Neural progenitor cell (in vitro differentiated cells): ENCODE measurements at regions not wholly inside any gene's neighbourhood (a gene's known extent, or its start where the extent isn't known, plus 50 kb on each side); places are given as distances from the start of the nearest gene placed in this dataset.

Experiments
- EZH2 ChIP-seq: fragments of 200-600 bp; sonication (generic); IDR thresholded peaks from 2 replicates; pipeline ENCODE4 v1.6.1; 2017; ENCODE audit warnings: antibody characterized with exemption, mild to moderate bottlenecking, moderate library complexity
- TF ChIP-seq, protein P1 (sequence below): fragments of 200-600 bp; sonication (generic); IDR thresholded peaks from 2 replicates; pipeline ENCODE4 v1.5.1; 2017; ENCODE audit warnings: antibody characterized with exemption, mild to moderate bottlenecking

DNA sequence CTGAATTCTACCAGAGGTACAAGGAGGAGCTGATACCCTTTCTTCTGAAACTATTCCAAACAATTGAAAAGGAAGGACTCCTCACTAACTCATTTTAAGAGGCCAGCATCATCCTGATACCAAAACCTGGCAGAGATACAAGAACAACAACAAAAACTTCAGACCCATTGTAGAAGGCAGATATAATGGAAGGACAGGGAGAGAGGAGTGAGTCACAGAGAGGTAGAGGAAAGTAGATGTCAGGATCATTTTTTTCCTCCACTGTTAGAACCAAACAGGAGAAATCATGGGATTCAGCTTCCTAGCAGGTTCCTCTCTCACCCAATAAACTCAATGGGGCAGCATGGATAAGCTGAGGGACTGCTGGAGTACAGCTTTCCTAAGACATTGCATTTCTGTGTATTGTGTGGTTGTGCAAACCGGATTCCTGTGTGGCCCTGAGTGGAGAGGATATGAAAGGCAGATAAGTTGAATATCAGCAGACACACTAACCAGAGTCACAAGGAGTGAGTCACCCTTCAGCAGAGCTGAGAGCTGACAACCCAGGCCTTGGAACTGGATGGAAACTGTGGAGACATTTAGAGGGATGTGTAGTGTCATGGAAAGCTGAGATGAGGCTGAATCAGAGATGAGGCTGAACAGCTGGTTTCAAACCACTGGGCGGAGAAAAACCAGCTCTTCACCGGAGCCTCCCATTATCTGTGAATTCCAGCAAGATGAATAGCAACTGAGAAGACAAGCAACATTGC lies 60.9 kb upstream of the MMADHC start:
- TF ChIP-seq, protein P1, sequence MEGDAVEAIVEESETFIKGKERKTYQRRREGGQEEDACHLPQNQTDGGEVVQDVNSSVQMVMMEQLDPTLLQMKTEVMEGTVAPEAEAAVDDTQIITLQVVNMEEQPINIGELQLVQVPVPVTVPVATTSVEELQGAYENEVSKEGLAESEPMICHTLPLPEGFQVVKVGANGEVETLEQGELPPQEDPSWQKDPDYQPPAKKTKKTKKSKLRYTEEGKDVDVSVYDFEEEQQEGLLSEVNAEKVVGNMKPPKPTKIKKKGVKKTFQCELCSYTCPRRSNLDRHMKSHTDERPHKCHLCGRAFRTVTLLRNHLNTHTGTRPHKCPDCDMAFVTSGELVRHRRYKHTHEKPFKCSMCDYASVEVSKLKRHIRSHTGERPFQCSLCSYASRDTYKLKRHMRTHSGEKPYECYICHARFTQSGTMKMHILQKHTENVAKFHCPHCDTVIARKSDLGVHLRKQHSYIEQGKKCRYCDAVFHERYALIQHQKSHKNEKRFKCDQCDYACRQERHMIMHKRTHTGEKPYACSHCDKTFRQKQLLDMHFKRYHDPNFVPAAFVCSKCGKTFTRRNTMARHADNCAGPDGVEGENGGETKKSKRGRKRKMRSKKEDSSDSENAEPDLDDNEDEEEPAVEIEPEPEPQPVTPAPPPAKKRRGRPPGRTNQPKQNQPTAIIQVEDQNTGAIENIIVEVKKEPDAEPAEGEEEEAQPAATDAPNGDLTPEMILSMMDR, result no peak
- TF ChIP-seq EZH2, result no peak
